ENCODE measurements at regions not wholly inside any gene's neighbourhood (a gene's known extent, or its start where the extent isn't known, plus 50 kb on each side); places are given as distances from the start of the nearest gene placed in this dataset.

- DNase-seq (ENCODE audit: low read depth) = no peak
- H3K4me3 ChIP-seq (ENCODE audit: control insufficient read depth, low read depth, low read length) = no peak overlapping the region
- TF ChIP-seq, protein P1, sequence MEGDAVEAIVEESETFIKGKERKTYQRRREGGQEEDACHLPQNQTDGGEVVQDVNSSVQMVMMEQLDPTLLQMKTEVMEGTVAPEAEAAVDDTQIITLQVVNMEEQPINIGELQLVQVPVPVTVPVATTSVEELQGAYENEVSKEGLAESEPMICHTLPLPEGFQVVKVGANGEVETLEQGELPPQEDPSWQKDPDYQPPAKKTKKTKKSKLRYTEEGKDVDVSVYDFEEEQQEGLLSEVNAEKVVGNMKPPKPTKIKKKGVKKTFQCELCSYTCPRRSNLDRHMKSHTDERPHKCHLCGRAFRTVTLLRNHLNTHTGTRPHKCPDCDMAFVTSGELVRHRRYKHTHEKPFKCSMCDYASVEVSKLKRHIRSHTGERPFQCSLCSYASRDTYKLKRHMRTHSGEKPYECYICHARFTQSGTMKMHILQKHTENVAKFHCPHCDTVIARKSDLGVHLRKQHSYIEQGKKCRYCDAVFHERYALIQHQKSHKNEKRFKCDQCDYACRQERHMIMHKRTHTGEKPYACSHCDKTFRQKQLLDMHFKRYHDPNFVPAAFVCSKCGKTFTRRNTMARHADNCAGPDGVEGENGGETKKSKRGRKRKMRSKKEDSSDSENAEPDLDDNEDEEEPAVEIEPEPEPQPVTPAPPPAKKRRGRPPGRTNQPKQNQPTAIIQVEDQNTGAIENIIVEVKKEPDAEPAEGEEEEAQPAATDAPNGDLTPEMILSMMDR (conservative IDR thresholded peaks at IDR 0.05; ENCODE audit: control insufficient read depth, insufficient read depth, low read depth, low read length) = no peak
These were observed 146.8 kb downstream of the BTBD3 start for GRCh38 chr20:12064540-12064939.

DNA sequence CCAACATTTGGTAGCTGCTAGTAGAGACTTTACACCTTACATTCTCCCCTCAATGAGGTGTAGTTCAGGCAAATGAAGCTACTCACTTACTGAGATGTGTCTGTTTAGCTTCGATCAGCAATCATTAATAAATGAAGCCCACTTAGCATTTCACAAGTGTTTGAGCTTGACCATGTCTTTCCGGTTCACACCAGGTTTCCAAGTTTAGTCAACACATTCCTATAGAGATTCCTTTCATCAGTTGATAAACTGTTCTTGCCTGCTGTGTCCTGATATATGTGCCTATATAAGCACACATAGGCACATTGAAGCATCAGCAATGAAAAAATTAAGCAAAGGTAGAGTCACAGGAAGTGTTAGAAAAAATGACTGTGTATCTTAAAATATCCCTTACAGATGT is 150.0 kb downstream of the BTBD3 start:
- no peak for DNase-seq (ENCODE audit: low read depth)
- TF ChIP-seq, protein P1 (conservative IDR thresholded peaks at IDR 0.05; ENCODE audit: control insufficient read depth, insufficient read depth, low read depth, low read length) = no peak
- H3K4me3 ChIP-seq (ENCODE audit: control insufficient read depth, low read depth, low read length) = no peak overlapping the region

DNA sequence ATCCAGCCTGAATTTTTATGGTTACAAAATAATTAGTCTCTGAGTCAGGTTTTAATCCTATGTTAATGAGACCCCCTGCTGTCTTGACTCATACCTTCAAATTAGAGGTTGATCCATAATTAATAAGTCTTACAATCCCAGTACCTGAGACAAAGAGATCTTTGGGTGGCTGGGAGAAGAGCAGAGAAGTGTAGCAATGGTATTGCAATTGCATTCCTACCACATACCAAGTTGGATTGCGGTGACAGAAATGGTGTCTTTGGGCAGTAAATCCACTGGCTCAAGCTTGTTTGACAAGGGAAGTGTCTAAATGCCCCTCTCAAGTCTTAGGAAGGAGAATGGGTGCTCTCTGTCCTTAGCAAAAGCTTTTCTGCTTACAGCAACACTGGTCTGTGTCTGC is 150.4 kb downstream of the BTBD3 start:
- DNase-seq (ENCODE audit: low read depth) = no peak
- TF ChIP-seq, protein P1 (conservative IDR thresholded peaks at IDR 0.05; ENCODE audit: control insufficient read depth, insufficient read depth, low read depth, low read length) = no peak
- no peak overlapping the region for H3K4me3 ChIP-seq (ENCODE audit: control insufficient read depth, low read depth, low read length)

- no peak overlapping the region for H3K4me3 ChIP-seq (ENCODE audit: control insufficient read depth, low read depth, low read length)
- DNase-seq (ENCODE audit: low read depth) = no peak
- TF ChIP-seq, protein P1 (conservative IDR thresholded peaks at IDR 0.05; ENCODE audit: control insufficient read depth, insufficient read depth, low read depth, low read length) = no peak
These were observed 151.5 kb downstream of the BTBD3 start for GRCh38 chr20:12069181-12069580.

DNA sequence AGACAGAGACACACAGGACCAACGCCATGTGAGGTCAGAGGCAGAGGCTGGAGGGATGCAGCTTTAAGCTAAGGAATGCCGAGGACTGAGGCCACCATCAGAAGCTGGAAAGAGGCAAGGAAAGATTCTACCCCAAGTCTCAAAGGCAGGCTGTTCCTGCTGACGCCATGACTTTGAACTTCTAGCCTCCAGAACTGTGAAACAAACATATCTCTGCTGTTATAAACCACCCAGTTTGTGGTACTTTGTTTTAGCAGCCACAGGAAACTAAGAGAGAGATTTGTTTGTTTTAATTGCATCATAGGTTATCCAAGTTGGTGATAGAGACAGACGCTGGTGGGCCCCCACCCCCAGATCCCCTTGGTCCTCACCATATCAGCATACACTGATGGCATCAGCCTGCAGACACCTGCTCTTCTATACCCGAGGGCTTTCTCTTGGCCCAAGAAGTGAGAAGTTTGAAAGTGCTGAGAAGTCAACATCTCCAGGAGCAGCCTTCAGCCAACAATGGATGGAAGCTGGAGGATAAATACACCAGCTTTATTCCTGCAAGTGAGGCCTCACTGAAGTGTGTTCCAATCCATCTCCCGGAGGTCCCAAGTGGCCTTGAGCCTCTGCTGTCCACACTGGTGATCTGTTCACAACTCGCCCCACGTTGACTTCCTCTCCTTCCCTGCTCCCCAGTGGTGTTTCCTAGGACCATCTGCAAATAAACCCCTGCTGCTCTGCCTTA is 154.7 kb downstream of the BTBD3 start:
- H3K4me3 ChIP-seq (ENCODE audit: control insufficient read depth, low read depth, low read length) = no peak overlapping the region
- TF ChIP-seq, protein P1 (conservative IDR thresholded peaks at IDR 0.05; ENCODE audit: control insufficient read depth, insufficient read depth, low read depth, low read length) = no peak
- no peak for DNase-seq (ENCODE audit: low read depth)

- H3K4me3 ChIP-seq (ENCODE audit: control insufficient read depth, low read depth, low read length) = no peak overlapping the region
- TF ChIP-seq, protein P1 (conservative IDR thresholded peaks at IDR 0.05; ENCODE audit: control insufficient read depth, insufficient read depth, low read depth, low read length) = no peak
- DNase-seq (ENCODE audit: low read depth) = peak; percentile 14
These were observed 155.2 kb downstream of the BTBD3 start for GRCh38 chr20:12072954-12073264.
